Right lobe of liver (tissue), 4 donors: ENCODE measurements at regions not wholly inside any gene's neighbourhood (a gene's known extent, or its start where the extent isn't known, plus 50 kb on each side); places are given as distances from the start of the nearest gene placed in this dataset.

Experiments
- CTCF ChIP-seq, 4 donors: fragments of 200-600 bp in 3 of 4; fragments of 450-650 bp in 1 of 4; IDR thresholded peaks; one replicate each; pipeline versions ENCODE4 v1.5.1 to v1.8.0; 2016 to 2022; ENCODE audit warnings: antibody characterized with exemption in 4 of 4, mild to moderate bottlenecking in 2 of 4
- POLR2A ChIP-seq: fragments of 450-650 bp; IDR thresholded peaks from one replicate; pipeline ENCODE4 v1.6.1; 2017; ENCODE audit warnings: antibody characterized with exemption, mild to moderate bottlenecking
- donor health status: DM: no; HTN: no; CAD: no.
- donor health status: DM: no; HTN: no; CAD: no.
- donor health status: DM: no; HTN: yes; CAD: no.

GRCh38 chr3:115251509-115251908 lies 104.4 kb upstream of the ZBTB20 start:
- TF ChIP-seq CTCF (IDR thresholded peaks at IDR 0.05) (no peak), POLR2A (no peak)
